ENCODE measurements at regions not wholly inside any gene's neighbourhood (a gene's known extent, or its start where the extent isn't known, plus 50 kb on each side); places are given as distances from the start of the nearest gene placed in this dataset.

DNA sequence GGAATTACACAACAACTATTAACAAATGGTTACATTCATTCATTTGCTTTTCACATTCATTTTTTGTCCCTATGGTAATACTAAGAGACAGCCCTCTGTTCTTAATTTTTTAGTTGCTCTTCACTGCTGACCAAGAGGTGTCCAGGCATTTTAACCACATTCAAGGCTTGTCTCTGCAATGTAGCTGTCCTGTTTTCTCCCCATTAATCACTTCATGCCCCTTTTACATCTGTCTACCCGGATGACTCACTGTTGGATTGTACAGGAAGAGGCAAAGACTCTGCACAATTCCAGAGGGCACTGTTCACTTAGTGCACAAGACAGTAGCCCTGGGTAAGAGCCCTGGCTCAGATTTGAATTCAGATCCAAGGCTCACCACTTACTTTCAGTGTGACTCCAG lies 168.5 kb downstream of the NOC3L start:
- DNase-seq = no peak

DNA sequence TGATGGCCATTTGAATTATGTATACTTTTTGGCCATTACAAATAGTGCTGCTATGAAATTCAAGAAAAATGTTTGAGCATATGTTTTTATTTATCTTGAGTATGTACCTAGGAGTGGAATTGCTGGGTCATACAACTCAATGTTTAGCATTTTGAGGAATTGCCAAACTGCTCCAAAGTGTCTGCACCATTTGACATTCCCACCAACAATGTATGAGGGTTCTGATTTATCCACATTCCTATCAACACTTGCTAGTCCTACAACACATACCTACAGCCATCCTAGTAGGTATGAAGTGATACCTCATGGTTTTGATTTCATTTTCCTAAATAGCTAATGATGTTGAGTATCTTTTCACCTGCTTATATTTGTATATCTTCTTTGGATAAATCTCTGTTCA lies 165.5 kb downstream of the NOC3L start:
- no peak for DNase-seq

GRCh38 chr10:94198324-94198723 lies 164.4 kb downstream of the NOC3L start:
- no peak for DNase-seq

DNA sequence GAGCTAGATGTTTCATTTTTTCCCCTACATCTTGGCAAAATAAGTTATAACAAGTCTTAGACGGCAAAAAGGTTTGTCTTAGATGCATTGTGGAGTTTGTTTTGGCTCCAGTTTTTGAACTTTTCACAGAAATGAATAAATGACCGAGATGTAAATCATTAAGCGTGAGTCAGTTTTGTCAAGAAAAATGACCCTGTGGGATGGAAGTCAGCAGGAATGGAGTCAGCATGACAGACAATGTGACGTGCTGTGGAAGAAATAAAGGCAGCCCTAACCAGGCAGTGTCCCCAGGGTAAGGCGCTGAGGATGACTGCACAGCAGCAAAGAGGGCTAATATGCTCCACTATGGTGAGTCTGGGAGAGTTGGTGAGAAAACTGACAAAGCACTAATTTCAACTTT lies 163.2 kb downstream of the NOC3L start:
- no peak for DNase-seq

- DNase-seq = no peak
These were observed 162.4 kb downstream of the NOC3L start for GRCh38 chr10:94200146-94200837.

DNA sequence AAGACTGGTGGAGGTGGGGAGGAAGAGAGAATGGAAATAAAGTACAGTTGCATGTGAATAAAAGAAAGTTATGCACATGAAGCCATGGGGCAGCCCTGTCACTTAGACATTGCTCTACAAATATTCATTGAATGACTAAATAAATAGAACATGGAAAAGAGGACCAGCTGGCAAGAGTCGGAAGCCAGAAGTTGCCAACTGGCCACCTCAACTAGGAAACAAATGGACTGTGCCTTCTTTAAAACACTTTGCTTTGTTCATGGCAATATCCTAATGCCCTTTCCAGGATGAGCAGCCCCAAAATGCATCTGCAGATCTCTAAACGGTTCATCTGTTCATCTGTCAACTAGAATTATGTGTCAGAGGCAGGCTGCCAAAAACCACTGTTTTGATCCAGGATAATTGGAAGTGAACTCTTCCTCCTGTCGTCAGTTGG lies 157.3 kb downstream of the NOC3L start:
- no peak for DNase-seq

- no peak for DNase-seq
These were observed 156.6 kb downstream of the NOC3L start for GRCh38 chr10:94206176-94206575.

GRCh38 chr10:94208315-94208714 lies 154.4 kb downstream of the NOC3L start:
- no peak for DNase-seq

- no peak for DNase-seq
These were observed 152.1 kb downstream of the NOC3L start for GRCh38 chr10:94210440-94211168.

- DNase-seq = no peak
These were observed 151.6 kb downstream of the NOC3L start for GRCh38 chr10:94211169-94211510.

GRCh38 chr10:94213001-94213530 lies 149.7 kb downstream of the NOC3L start:
- no peak for DNase-seq

DNA sequence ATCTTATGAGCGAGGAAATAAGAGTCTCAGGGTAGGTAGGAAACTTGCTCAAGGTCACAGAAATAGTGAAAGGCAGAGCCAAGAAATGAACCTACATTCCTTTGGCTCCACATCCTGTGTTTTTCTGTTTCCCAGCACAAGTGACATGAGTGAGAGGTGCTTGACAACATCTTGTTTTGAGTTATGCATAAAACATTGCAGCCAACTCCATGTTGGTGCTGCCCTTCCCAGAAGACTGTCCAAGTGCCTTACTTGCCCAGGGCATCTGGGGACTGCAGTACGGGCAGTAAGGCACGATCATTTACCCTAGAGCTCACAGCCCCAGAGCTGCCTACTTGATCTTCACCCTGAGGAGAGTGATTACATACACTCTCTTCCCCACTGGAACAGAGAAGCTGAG lies 148.8 kb downstream of the NOC3L start:
- no peak for DNase-seq

DNA sequence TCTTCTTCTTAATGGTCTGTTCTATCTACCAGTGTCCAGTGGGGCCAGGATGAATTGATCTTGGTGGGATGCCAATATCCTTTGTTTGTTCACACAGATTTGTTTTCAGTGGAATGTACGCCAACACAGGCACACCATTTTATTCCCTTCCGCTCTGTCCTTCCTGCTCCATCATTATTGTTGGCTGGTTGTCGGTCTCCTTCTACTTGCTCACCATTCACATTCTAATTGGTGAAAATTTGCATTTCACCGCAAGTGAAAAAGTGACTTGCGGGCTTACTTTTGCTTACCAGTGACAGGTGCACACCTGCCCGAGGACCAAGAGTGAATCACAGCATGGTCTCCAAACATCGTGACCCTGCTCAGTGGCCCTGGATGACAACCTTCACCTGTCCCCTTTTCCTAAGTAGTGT lies 148.3 kb downstream of the NOC3L start:
- no peak for DNase-seq

DNA sequence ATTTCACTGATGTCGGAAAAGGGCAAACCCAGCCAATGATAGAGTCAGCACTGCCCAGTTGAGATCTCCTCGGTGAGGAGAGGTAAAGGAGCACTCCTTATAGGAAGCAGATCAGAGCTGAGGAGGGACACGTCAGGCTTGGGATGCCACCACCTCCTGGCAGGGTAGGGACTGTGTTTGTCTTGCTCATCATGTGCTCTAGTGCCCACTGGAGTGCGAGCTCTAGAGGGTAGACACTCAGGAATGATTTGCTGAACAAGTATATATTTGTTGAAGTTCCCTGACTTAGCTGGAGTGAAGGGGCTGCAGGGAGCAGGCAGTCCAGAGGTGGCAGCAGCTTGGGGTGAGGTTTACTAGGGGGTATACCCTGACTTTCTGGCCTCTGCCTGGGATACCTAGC lies 146.5 kb downstream of the NOC3L start:
- DNase-seq = no peak

GRCh38 chr10:94217411-94217810 lies 145.3 kb downstream of the NOC3L start:
- DNase-seq = no peak

DNA sequence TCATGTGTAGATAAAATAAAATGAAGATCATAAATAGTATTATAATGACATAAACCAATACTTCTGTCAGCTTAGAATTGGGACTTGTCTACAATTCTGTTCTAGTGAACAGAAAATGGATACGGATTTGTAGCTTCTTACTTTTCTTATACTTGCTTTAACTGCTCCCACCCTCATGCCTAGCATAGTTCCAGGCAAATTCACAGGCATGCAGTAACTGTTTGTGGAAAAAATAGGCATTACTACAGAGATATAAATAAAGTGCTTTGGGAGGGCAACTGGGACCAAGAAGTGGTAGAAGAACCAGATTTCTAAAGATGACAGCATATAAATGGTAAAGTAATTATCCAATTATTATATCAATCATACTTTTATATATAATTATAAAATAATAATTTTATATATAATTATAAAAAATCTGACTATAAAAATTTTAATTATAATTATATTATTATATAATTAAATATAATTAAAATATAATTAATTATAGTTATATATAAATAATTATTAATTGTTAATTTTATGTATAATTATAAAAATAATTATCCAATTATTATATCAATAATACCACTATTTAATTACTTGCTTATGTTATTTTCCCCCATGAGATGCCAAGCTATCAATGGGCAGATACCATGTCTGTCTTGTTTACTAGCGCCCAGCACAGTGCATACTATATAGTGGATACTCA lies 144.1 kb downstream of the NOC3L start:
- no peak for DNase-seq

- DNase-seq = no peak
These were observed 142.9 kb downstream of the NOC3L start for GRCh38 chr10:94219829-94220228.

DNA sequence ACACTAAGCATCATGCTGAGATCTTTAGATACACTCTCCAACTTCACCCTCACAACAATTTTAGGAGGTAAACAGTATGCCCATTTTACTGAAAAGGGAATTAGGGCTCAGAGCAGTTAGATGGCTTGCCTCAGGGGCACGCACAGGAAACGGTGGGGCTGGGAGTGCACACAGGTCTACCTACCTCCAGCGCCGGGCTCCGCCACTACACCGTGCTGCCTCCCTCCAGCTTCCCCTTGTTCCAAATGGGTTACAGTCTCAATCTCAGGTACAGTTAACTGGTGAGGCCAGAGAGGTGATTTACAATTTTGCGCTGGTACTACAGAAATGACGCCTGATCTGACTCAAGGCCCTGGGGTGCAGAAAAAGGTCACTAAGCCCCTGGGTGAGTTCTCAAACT lies 142.0 kb downstream of the NOC3L start:
- DNase-seq = no peak

- DNase-seq = no peak
These were observed 138.9 kb downstream of the NOC3L start for GRCh38 chr10:94223702-94224370.

- no peak for DNase-seq
These were observed 138.1 kb downstream of the NOC3L start for GRCh38 chr10:94224656-94225055.

DNA sequence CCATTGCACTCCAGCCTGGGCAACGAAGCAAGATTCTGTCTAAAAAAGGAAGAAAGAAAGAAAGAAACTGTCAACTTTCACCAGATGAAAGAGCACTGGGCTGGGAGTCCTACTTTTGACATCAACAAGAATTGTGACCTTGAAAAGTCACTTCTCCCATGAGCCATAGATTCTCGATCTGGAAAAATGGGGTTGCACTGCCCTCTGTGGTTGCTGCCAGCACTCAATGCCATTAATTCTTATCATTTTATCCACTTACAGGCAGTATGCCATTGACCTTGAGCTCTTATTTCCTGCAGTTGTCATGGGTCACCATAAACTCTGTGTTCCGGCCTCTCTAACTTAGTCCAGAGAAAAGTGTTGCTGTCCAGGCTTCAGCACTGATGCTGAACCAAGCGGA lies 137.2 kb downstream of the NOC3L start:
- DNase-seq = no peak

DNA sequence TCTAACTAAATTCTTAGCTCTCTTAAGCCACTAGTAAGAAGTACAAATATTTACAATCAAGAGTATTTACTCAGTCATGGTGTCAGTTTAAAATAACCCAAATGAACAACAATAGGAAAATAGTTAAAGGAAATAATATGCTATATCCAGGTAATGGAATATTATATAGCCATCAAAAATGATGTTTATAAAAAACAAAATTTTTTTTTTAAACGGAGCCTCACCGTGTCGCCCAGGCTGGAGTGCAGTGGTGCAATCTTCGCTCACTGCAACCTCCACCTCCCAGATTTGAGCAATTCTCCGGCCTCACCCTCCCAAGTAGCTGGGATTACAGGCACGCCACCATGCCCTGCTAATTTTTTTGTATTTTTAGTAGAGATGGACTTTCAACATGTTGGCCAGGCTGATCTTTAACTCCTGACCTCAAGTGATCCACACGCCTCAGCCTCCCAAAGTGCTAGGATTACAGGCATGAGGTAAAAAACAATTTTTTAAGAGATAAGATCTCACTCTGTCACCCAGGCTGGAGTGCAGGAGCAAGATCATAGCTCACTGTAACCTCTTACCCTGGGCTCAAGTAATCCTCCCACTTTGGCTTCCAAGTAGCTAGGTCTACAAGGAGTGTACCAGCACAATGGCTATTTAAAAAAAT lies 132.5 kb downstream of the NOC3L start:
- no peak for DNase-seq
